ENCODE measurements at regions not wholly inside any gene's neighbourhood (a gene's known extent, or its start where the extent isn't known, plus 50 kb on each side); places are given as distances from the start of the nearest gene placed in this dataset.

- TF ChIP-seq, protein P1, sequence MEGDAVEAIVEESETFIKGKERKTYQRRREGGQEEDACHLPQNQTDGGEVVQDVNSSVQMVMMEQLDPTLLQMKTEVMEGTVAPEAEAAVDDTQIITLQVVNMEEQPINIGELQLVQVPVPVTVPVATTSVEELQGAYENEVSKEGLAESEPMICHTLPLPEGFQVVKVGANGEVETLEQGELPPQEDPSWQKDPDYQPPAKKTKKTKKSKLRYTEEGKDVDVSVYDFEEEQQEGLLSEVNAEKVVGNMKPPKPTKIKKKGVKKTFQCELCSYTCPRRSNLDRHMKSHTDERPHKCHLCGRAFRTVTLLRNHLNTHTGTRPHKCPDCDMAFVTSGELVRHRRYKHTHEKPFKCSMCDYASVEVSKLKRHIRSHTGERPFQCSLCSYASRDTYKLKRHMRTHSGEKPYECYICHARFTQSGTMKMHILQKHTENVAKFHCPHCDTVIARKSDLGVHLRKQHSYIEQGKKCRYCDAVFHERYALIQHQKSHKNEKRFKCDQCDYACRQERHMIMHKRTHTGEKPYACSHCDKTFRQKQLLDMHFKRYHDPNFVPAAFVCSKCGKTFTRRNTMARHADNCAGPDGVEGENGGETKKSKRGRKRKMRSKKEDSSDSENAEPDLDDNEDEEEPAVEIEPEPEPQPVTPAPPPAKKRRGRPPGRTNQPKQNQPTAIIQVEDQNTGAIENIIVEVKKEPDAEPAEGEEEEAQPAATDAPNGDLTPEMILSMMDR (IDR thresholded peaks at IDR 0.05): no peak
- TF ChIP-seq POLR2AphosphoS5 (IDR thresholded peaks at IDR 0.05) (no peak), POLR2A (IDR thresholded peaks at IDR 0.05) (no peak)
Measured at GRCh38 chr2:239820836-239821693, 204.1 kb downstream of the NDUFA10 start.

Data from suprapubic skin (tissue), 4 donors.